ENCODE measurements at regions not wholly inside any gene's neighbourhood (a gene's known extent, or its start where the extent isn't known, plus 50 kb on each side); places are given as distances from the start of the nearest gene placed in this dataset.

GRCh38 chr7:113207441-113207840, 89.1 kb upstream of the SMIM30 start:
- H4K20me1 ChIP-seq (ENCODE audit: insufficient read depth, low read length, poor library complexity, severe bottlenecking), result no peaks in the 10 kb centered on the region
- no peaks in the 10 kb centered on the region for H3K27me3 ChIP-seq (ENCODE audit: insufficient read depth, low read length, poor library complexity, severe bottlenecking)
- no peaks in the 10 kb centered on the region for H3K9me2 ChIP-seq (replicated peaks; ENCODE audit: low read depth, low read length)
- no peak overlapping the region for H2AFZ ChIP-seq (ENCODE audit: low read length)
- H3K4me2 ChIP-seq (ENCODE audit: low read depth, low read length, poor library complexity, severe bottlenecking), result no peak overlapping the region
- H3K79me2 ChIP-seq (ENCODE audit: insufficient read depth, low read length), result no peaks in the 10 kb centered on the region
- no peaks in the 10 kb centered on the region for H3K36me3 ChIP-seq (ENCODE audit: insufficient read depth, low read length)
- H3K4me3 ChIP-seq (ENCODE audit: low read length, poor library complexity, severe bottlenecking), result no peak overlapping the region
- H3K9me3 ChIP-seq (ENCODE audit: insufficient read depth, low read depth, low read length), result no peaks in the 10 kb centered on the region
- H3K4me1 ChIP-seq (ENCODE audit: insufficient read depth, low read length, poor library complexity, severe bottlenecking), result no peaks in the 10 kb centered on the region
- TF ChIP-seq EZH2phosphoT487 (IDR thresholded peaks at IDR 0.05; ENCODE audit: borderline replicate concordance) (no peak), CTCF (conservative IDR thresholded peaks at IDR 0.05; ENCODE audit: low read length) (no peak)
- H3F3A ChIP-seq (ENCODE audit: low read depth), result no peaks in the 10 kb centered on the region
- H3K9ac ChIP-seq (ENCODE audit: low read depth, low read length, poor library complexity, severe bottlenecking), result no peak overlapping the region

GRCh38 chr7:113204415-113204814, 86.1 kb upstream of the SMIM30 start:
- Histone ChIP-seq H3K9me3 (ENCODE audit: insufficient read depth, low read depth, low read length) (no peaks in the 10 kb centered on the region), H3K27me3 (ENCODE audit: insufficient read depth, low read length, poor library complexity, severe bottlenecking) (no peaks in the 10 kb centered on the region), H3K9ac (ENCODE audit: low read depth, low read length, poor library complexity, severe bottlenecking) (no peak overlapping the region), H3K79me2 (ENCODE audit: insufficient read depth, low read length) (no peaks in the 10 kb centered on the region), H2AFZ (ENCODE audit: low read length) (no peak overlapping the region), H3K4me1 (ENCODE audit: insufficient read depth, low read length, poor library complexity, severe bottlenecking) (no peaks in the 10 kb centered on the region), H3F3A (ENCODE audit: low read depth) (no peaks in the 10 kb centered on the region), H3K4me3 (ENCODE audit: low read length, poor library complexity, severe bottlenecking) (no peak overlapping the region), H4K20me1 (ENCODE audit: insufficient read depth, low read length, poor library complexity, severe bottlenecking) (no peaks in the 10 kb centered on the region), H3K9me2 (replicated peaks; ENCODE audit: low read depth, low read length) (no peaks in the 10 kb centered on the region), H3K36me3 (ENCODE audit: insufficient read depth, low read length) (no peaks in the 10 kb centered on the region), H3K4me2 (ENCODE audit: low read depth, low read length, poor library complexity, severe bottlenecking) (no peak overlapping the region)
- TF ChIP-seq CTCF (conservative IDR thresholded peaks at IDR 0.05; ENCODE audit: low read length) (no peak), EZH2phosphoT487 (IDR thresholded peaks at IDR 0.05; ENCODE audit: borderline replicate concordance) (no peak)

- no peak for TF ChIP-seq CTCF (conservative IDR thresholded peaks at IDR 0.05; ENCODE audit: low read length)
- TF ChIP-seq EZH2phosphoT487 (IDR thresholded peaks at IDR 0.05; ENCODE audit: borderline replicate concordance), result no peak
- Histone ChIP-seq H3K4me2 (ENCODE audit: low read depth, low read length, poor library complexity, severe bottlenecking) (no peak overlapping the region), H3K36me3 (ENCODE audit: insufficient read depth, low read length) (no peaks in the 10 kb centered on the region), H4K20me1 (ENCODE audit: insufficient read depth, low read length, poor library complexity, severe bottlenecking) (no peaks in the 10 kb centered on the region), H3K9ac (ENCODE audit: low read depth, low read length, poor library complexity, severe bottlenecking) (no peak overlapping the region), H3K4me3 (ENCODE audit: low read length, poor library complexity, severe bottlenecking) (no peak overlapping the region), H3K4me1 (ENCODE audit: insufficient read depth, low read length, poor library complexity, severe bottlenecking) (no peaks in the 10 kb centered on the region), H3F3A (ENCODE audit: low read depth) (no peaks in the 10 kb centered on the region), H3K27me3 (ENCODE audit: insufficient read depth, low read length, poor library complexity, severe bottlenecking) (no peaks in the 10 kb centered on the region), H2AFZ (ENCODE audit: low read length) (no peak overlapping the region), H3K9me2 (replicated peaks; ENCODE audit: low read depth, low read length) (no peaks in the 10 kb centered on the region), H3K9me3 (ENCODE audit: insufficient read depth, low read depth, low read length) (no peaks in the 10 kb centered on the region), H3K79me2 (ENCODE audit: insufficient read depth, low read length) (no peaks in the 10 kb centered on the region)
Measured at GRCh38 chr7:113202284-113202683, 83.9 kb upstream of the SMIM30 start.
